Mucosa of gallbladder (tissue), 1 donor: ENCODE measurements at regions not wholly inside any gene's neighbourhood (a gene's known extent, or its start where the extent isn't known, plus 50 kb on each side); places are given as distances from the start of the nearest gene placed in this dataset.

Experiments used
- DNase-seq: peaks from one replicate; pipeline ENCODE4 v3.0.0-alpha.2; 2020; ENCODE audit warnings: low spot score
- donor health status: DM: no; HTN: no; CAD: no.

GRCh38 chr12:87165733-87166375, 863.3 kb downstream of the C12orf50 start:
- no peak for DNase-seq

- no peak for DNase-seq
Measured at GRCh38 chr12:87163122-87163521, 866.1 kb downstream of the C12orf50 start.

- DNase-seq: no peak
Measured at GRCh38 chr12:87160848-87161601, 868.2 kb downstream of the C12orf50 start.

GRCh38 chr12:87157791-87158190, 871.4 kb downstream of the C12orf50 start:
- no peak for DNase-seq

- no peak for DNase-seq
Measured at GRCh38 chr12:87155621-87156020, 873.6 kb downstream of the C12orf50 start.

- DNase-seq: no peak
Measured at GRCh38 chr12:87152841-87153528, 876.2 kb downstream of the C12orf50 start.

GRCh38 chr12:87152075-87152474, 877.1 kb downstream of the C12orf50 start:
- DNase-seq: no peak

GRCh38 chr12:87150969-87151662, 878.1 kb downstream of the C12orf50 start:
- DNase-seq: no peak

GRCh38 chr12:87142342-87142741, 886.2 kb upstream of the MGAT4C start:
- DNase-seq: no peak

- DNase-seq: no peak
Measured at GRCh38 chr12:87141091-87141490, 884.9 kb upstream of the MGAT4C start.

- no peak for DNase-seq
Measured at GRCh38 chr12:87140262-87140661, 884.1 kb upstream of the MGAT4C start.

GRCh38 chr12:87137220-87137619, 881.0 kb upstream of the MGAT4C start:
- no peak for DNase-seq

GRCh38 chr12:87136330-87136976, 880.3 kb upstream of the MGAT4C start:
- no peak for DNase-seq

- no peak for DNase-seq
Measured at GRCh38 chr12:87127272-87127671, 871.1 kb upstream of the MGAT4C start.

GRCh38 chr12:87121896-87122295, 865.7 kb upstream of the MGAT4C start:
- no peak for DNase-seq

GRCh38 chr12:87120440-87120839, 864.2 kb upstream of the MGAT4C start:
- no peak for DNase-seq

GRCh38 chr12:87119713-87120112, 863.5 kb upstream of the MGAT4C start:
- DNase-seq: no peak

GRCh38 chr12:87117526-87117925, 861.3 kb upstream of the MGAT4C start:
- no peak for DNase-seq

- DNase-seq: no peak
Measured at GRCh38 chr12:87116780-87117179, 860.6 kb upstream of the MGAT4C start.

- no peak for DNase-seq
Measured at GRCh38 chr12:87112571-87113345, 856.6 kb upstream of the MGAT4C start.

GRCh38 chr12:87107766-87108165, 851.6 kb upstream of the MGAT4C start:
- DNase-seq: no peak
